H1 (cell line): ENCODE measurements at regions not wholly inside any gene's neighbourhood (a gene's known extent, or its start where the extent isn't known, plus 50 kb on each side); places are given as distances from the start of the nearest gene placed in this dataset.

Experiments
- ASH2L ChIP-seq: fragments of 200-600, 300-600 bp; sonication (generic); IDR thresholded peaks from one replicate; pipeline ENCODE4 v1.7.1; 2017; ENCODE audit warnings: low read length
- BRCA1 ChIP-seq: IDR thresholded peaks from 2 replicates; pipeline ENCODE4 v1.6.1; 2012; ENCODE audit warnings: low read depth, low read length, improper control_type of control experiment
- CBX5 ChIP-seq: fragments of 300-800, 300-1000 bp; sonication (generic); IDR thresholded peaks from 2 replicates; pipeline ENCODE4 v1.7.1; 2016; ENCODE audit warnings: antibody characterized with exemption, low read length, low read depth
- EGR1 ChIP-seq: IDR thresholded peaks from 2 replicates; pipeline ENCODE4 v1.6.1; 2011; ENCODE audit warnings: low read depth, low read length, borderline replicate concordance
- EP300 ChIP-seq, 2 experiments: IDR thresholded peaks; 1 replicate in 1 of 2; 2 replicates in 1 of 2; pipeline ENCODE4 v1.6.1; 2011 to 2012; ENCODE audit warnings: low read depth in 2 of 2, low read length in 2 of 2, mild to moderate bottlenecking in 2 of 2, borderline replicate concordance in 1 of 2, inconsistent platforms in 1 of 2, moderate library complexity in 1 of 2
- PHF8 ChIP-seq: fragments of 200-600 bp; sonication (generic); conservative IDR thresholded peaks from 2 replicates; pipeline ENCODE4 v1.7.1; 2012; ENCODE audit warnings: low read depth, mild to moderate bottlenecking, inconsistent platforms, low read length, moderate library complexity
- POLR2A ChIP-seq, 2 experiments: IDR thresholded peaks; 1 replicate in 1 of 2; 2 replicates in 1 of 2; pipeline ENCODE4 v1.6.1; 2011; ENCODE audit warnings: low read depth in 2 of 2, low read length in 2 of 2, mild to moderate bottlenecking in 2 of 2; ENCODE audit errors: control extremely low read depth in 1 of 2
- POLR2AphosphoS5 ChIP-seq: IDR thresholded peaks from 2 replicates; pipeline ENCODE4 v1.6.1; 2011; ENCODE audit warnings: low read depth, low read length
- RAD21 ChIP-seq, 2 experiments: IDR thresholded peaks in 1 of 2; conservative IDR thresholded peaks in 1 of 2; 2 replicates each; pipeline ENCODE4 v1.6.1; 2011; ENCODE audit warnings: low read depth in 2 of 2, low read length in 2 of 2, improper control_type of control experiment in 1 of 2, inconsistent platforms in 1 of 2, mild to moderate bottlenecking in 1 of 2, moderate library complexity in 1 of 2
- RXRA ChIP-seq: IDR thresholded peaks from 2 replicates; pipeline ENCODE4 v1.6.1; 2011; ENCODE audit warnings: low read depth, mild to moderate bottlenecking, low read length, moderate library complexity; ENCODE audit not compliant: insufficient read depth
- TF ChIP-seq, protein P1 (sequence below), 3 experiments: IDR thresholded peaks; 1 replicate in 2 of 3; 2 replicates in 1 of 3; pipeline versions ENCODE4 v1.5.1 to v1.6.1; 2011; ENCODE audit warnings: low read length in 3 of 3, mild to moderate bottlenecking in 3 of 3, inconsistent platforms in 2 of 3, low read depth in 1 of 3, moderate library complexity in 1 of 3; ENCODE audit not compliant: insufficient read depth in 1 of 3; ENCODE audit errors: control extremely low read depth in 1 of 3

DNA sequence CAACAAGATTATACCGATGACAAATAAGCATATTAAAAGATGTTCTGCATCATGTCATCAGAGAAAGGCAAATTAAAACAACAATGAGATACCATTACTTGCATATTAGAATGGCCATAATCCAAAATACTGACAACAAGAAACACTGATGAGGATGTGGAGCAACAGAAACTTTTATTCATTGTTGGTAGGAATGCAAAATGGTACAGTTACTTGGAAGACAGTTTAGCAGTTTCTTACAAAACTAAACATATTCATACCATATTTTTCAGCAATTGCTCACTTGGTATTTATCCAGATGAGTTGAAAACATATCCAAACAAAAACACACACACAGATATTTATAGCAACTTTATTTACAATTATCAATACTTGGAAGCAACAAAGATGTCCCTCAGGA, 160.9 kb upstream of the MME start:
- TF ChIP-seq RAD21 (IDR thresholded peaks at IDR 0.05 in 1 of 2, conservative IDR thresholded peaks at IDR 0.05 in 1 of 2; ENCODE audit: low read depth in 2 of 2, low read length in 2 of 2) (no peak), PHF8 (no peak), ASH2L (no peak), CBX5 (no peak), RXRA (no peak), EGR1 (no peak), POLR2AphosphoS5 (no peak), POLR2A (IDR thresholded peaks at IDR 0.05; ENCODE audit: control extremely low read depth in 1 of 2, low read depth in 2 of 2, low read length in 2 of 2) (no peak), EP300 (IDR thresholded peaks at IDR 0.05; ENCODE audit: borderline replicate concordance in 1 of 2, low read depth in 2 of 2, low read length in 2 of 2) (no peak), BRCA1 (no peak)
- TF ChIP-seq, protein P1, sequence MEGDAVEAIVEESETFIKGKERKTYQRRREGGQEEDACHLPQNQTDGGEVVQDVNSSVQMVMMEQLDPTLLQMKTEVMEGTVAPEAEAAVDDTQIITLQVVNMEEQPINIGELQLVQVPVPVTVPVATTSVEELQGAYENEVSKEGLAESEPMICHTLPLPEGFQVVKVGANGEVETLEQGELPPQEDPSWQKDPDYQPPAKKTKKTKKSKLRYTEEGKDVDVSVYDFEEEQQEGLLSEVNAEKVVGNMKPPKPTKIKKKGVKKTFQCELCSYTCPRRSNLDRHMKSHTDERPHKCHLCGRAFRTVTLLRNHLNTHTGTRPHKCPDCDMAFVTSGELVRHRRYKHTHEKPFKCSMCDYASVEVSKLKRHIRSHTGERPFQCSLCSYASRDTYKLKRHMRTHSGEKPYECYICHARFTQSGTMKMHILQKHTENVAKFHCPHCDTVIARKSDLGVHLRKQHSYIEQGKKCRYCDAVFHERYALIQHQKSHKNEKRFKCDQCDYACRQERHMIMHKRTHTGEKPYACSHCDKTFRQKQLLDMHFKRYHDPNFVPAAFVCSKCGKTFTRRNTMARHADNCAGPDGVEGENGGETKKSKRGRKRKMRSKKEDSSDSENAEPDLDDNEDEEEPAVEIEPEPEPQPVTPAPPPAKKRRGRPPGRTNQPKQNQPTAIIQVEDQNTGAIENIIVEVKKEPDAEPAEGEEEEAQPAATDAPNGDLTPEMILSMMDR (IDR thresholded peaks at IDR 0.05; ENCODE audit: control extremely low read depth in 1 of 3, insufficient read depth in 1 of 3, low read depth in 1 of 3, low read length in 3 of 3), result no peak
